CD14-positive monocyte (primary cell): ENCODE measurements at regions not wholly inside any gene's neighbourhood (a gene's known extent, or its start where the extent isn't known, plus 50 kb on each side); places are given as distances from the start of the nearest gene placed in this dataset.
"Not testable (repeated sequence)": the region's sequence is repeated elsewhere in the genome, so short reads cannot be mapped to it uniquely, and the experiment has no call there.

Experiments used
- DNase-seq, 3 donors: peaks; one replicate each; pipeline ENCODE4 v3.0.0-alpha.2; 2011 to 2022
- H2AFZ ChIP-seq: 2 replicates; pipeline ENCODE4 v1.6.0; 2012; ENCODE audit warnings: mild to moderate bottlenecking, low read depth, low read length, inconsistent platforms; ENCODE audit not compliant: insufficient read depth, poor library complexity, severe bottlenecking
- H3K27ac ChIP-seq, 2 donors: 1 replicate in 1 of 2; 2 replicates in 1 of 2; pipeline ENCODE4 v1.5.1; 2012 to 2013; ENCODE audit warnings: low read length in 2 of 2, control low read depth in 1 of 2, inconsistent platforms in 1 of 2, low read depth in 1 of 2, mild to moderate bottlenecking in 1 of 2
- H3K27me3 ChIP-seq, 2 donors: one replicate each; pipeline versions ENCODE4 v1.6.0 to v1.6.1; 2011 to 2013; ENCODE audit warnings: low read length in 2 of 2; ENCODE audit not compliant: control insufficient read depth in 2 of 2, insufficient read depth in 2 of 2
- H3K36me3 ChIP-seq, 2 donors: replicated peaks in 1 of 2; 1 replicate in 1 of 2; 2 replicates in 1 of 2; pipeline versions ENCODE4 v1.5.1 to v1.6.1; 2012 to 2013; ENCODE audit warnings: low read length in 2 of 2, control low read depth in 1 of 2, inconsistent platforms in 1 of 2, mild to moderate bottlenecking in 1 of 2; ENCODE audit not compliant: insufficient read depth in 2 of 2, control insufficient read depth in 1 of 2
- H3K4me1 ChIP-seq, 2 donors: 1 replicate in 1 of 2; 2 replicates in 1 of 2; pipeline versions ENCODE4 v1.5.1 to v1.6.1; 2012 to 2013; ENCODE audit warnings: low read length in 2 of 2, control low read depth in 1 of 2, inconsistent platforms in 1 of 2, mild to moderate bottlenecking in 1 of 2, moderate library complexity in 1 of 2; ENCODE audit not compliant: insufficient read depth in 2 of 2, control insufficient read depth in 1 of 2
- H3K4me2 ChIP-seq: replicated peaks from 2 replicates; pipeline ENCODE3; 2012; ENCODE audit warnings: low read length, moderate library complexity, mild to moderate bottlenecking; ENCODE audit not compliant: poor library complexity, severe bottlenecking; ENCODE audit errors: extremely low read depth
- H3K4me3 ChIP-seq, 3 experiments: fragments of 200-600 bp in 1 of 3; sonication (generic) in 1 of 3; replicated peaks in 1 of 3; 1 replicate in 2 of 3; 2 replicates in 1 of 3; pipeline ENCODE4 v1.5.1; 2011 to 2013; ENCODE audit warnings: low read length in 3 of 3, mild to moderate bottlenecking in 3 of 3, control low read depth in 2 of 3, low read depth in 2 of 3, inconsistent platforms in 1 of 3, moderate library complexity in 1 of 3
- H3K79me2 ChIP-seq: 2 replicates; pipeline ENCODE4 v1.6.0; 2012; ENCODE audit warnings: mild to moderate bottlenecking, control low read depth, inconsistent platforms, low read length, moderate library complexity; ENCODE audit not compliant: insufficient read depth
- H3K9ac ChIP-seq: 2 replicates; pipeline ENCODE4 v1.6.0; 2017; ENCODE audit warnings: low read length, mild to moderate bottlenecking; ENCODE audit not compliant: insufficient read depth, poor library complexity, severe bottlenecking
- H3K9me3 ChIP-seq, 2 donors: replicated peaks in 1 of 2; 1 replicate in 1 of 2; 2 replicates in 1 of 2; pipeline versions ENCODE4 v1.5.1 to v1.6.1; 2012 to 2013; ENCODE audit warnings: low read length in 2 of 2, control low read depth in 1 of 2; ENCODE audit not compliant: control insufficient read depth in 1 of 2, insufficient read depth in 1 of 2
- H4K20me1 ChIP-seq: 2 replicates; pipeline ENCODE4 v1.6.0; 2012; ENCODE audit warnings: mild to moderate bottlenecking, low read length, control low read depth, moderate library complexity; ENCODE audit not compliant: insufficient read depth
- H3K27ac Mint-ChIP-seq, 7 donors: one replicate each; pipeline ENCODE4 v1.8.0; 2020; ENCODE audit warnings: mild to moderate bottlenecking in 7 of 7, mixed read lengths in 7 of 7, moderate library complexity in 6 of 7, inconsistent platforms in 2 of 7
- H3K27me3 Mint-ChIP-seq, 3 donors: one replicate each; pipeline ENCODE4 v1.8.0; 2021 to 2022; ENCODE audit warnings: low read depth in 3 of 3, mild to moderate bottlenecking in 3 of 3, mixed read lengths in 3 of 3, moderate library complexity in 3 of 3, inconsistent platforms in 1 of 3
- H3K36me3 Mint-ChIP-seq, 2 donors: one replicate each; pipeline ENCODE4 v1.8.0; 2020; ENCODE audit warnings: mixed read lengths in 2 of 2, inconsistent platforms in 1 of 2, mild to moderate bottlenecking in 1 of 2
- H3K4me1 Mint-ChIP-seq: one replicate; pipeline ENCODE4 v1.8.0; 2020; ENCODE audit warnings: mild to moderate bottlenecking, mixed read lengths
- H3K4me3 Mint-ChIP-seq, 2 donors: one replicate each; pipeline ENCODE4 v1.8.0; 2020; ENCODE audit warnings: mild to moderate bottlenecking in 2 of 2, mixed read lengths in 2 of 2, moderate library complexity in 1 of 2
- H3K9me3 Mint-ChIP-seq, 7 donors: one replicate each; pipeline ENCODE4 v1.8.0; 2020 to 2022; ENCODE audit warnings: mixed read lengths in 7 of 7, mild to moderate bottlenecking in 6 of 7, moderate library complexity in 6 of 7, inconsistent platforms in 2 of 7
- CTCF ChIP-seq: fragments of 200-600 bp; IDR thresholded peaks from one replicate; pipeline ENCODE4 v1.8.0; 2022; ENCODE audit warnings: antibody characterized with exemption, mild to moderate bottlenecking
- WGBS: methylation state at CpG from one replicate; pipeline ENCODE4 v1.1.5; 2013; ENCODE audit warnings: missing lambda C conversion rate; ENCODE audit not compliant: insufficient coverage; 5-methylcytosine and 5-hydroxymethylcytosine counted together
- intact Hi-C, 2 donors: fragments of 100-400 bp; cut with micrococcal nuclease; formaldehyde crosslinking; loops; one replicate each; pipeline versions ENCODE4 v1.15.0 to v1.15.1; 2023

- Mint-ChIP-seq H3K9me3 (peaks cover 0 to 4% (median 0%) of the 10 kb centered on the region in 7 donors), H3K4me3 (no peak overlapping the region), H3K27ac (no peak overlapping the region), H3K36me3 (no peaks in the 10 kb centered on the region), H3K4me1 (peaks cover 4% of the 10 kb centered on the region), H3K27me3 (peaks cover 0 to 2% (median 0%) of the 10 kb centered on the region in 3 donors)
- H3K9me3 ChIP-seq: no peaks in the 10 kb centered on the region
- TF ChIP-seq CTCF: no peak
- H3K79me2 ChIP-seq: no peaks in the 10 kb centered on the region
- H3K4me3 ChIP-seq: no peak overlapping the region
- no peaks in the 10 kb centered on the region for H3K4me1 ChIP-seq
- DNase-seq: no peak
- no peaks in the 10 kb centered on the region for H4K20me1 ChIP-seq
- no peak overlapping the region for H2AFZ ChIP-seq
- intact Hi-C loops: no loop called here
- H3K27ac ChIP-seq: no peak overlapping the region
- H3K4me2 ChIP-seq: no peak overlapping the region
- no peaks in the 10 kb centered on the region for H3K27me3 ChIP-seq
- 22% methylated on average over 3 of the region's 7 CpGs for WGBS
- H3K36me3 ChIP-seq: no peaks in the 10 kb centered on the region
- no peak overlapping the region for H3K9ac ChIP-seq
Observed at GRCh38 chr11:127789927-127790326, 789.4 kb upstream of the KIRREL3 start.

DNA sequence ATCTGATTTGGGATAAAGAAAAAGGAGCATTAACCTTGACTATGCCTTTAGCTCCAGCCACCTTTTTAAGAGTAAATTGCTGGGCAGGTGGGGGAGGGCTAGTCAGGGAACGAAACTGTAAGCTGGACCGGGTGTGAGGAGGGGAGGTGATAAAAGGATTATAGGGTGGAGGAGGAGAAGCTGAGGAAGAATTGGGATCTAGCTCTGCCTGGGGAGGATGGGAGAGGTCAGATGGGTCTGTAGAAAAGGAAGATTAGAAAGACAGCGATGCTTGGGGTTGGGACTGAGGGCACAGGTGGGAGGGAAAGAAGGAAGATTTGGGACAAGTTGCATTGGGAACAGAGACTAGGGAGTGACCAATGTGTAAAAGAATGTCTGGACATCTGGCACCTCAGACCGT is 772.4 kb upstream of the KIRREL3 start:
- WGBS: 90% methylated on average over 4 of the region's 4 CpGs

GRCh38 chr11:127768931-127769330 is 768.4 kb upstream of the KIRREL3 start:
- H3K4me3 Mint-ChIP-seq, DNase-seq, H3K27me3 ChIP-seq, H3K79me2 ChIP-seq, H3K36me3 ChIP-seq, H2AFZ ChIP-seq, H3K36me3 Mint-ChIP-seq, H3K4me1 Mint-ChIP-seq, H3K9ac ChIP-seq, H3K27ac Mint-ChIP-seq, H3K27ac ChIP-seq, H3K4me2 ChIP-seq, H3K4me1 ChIP-seq, H4K20me1 ChIP-seq, H3K9me3 ChIP-seq, H3K4me3 ChIP-seq, H3K27me3 Mint-ChIP-seq, intact Hi-C loops: not testable (repeated sequence)
- H3K9me3 Mint-ChIP-seq: peaks cover 3 to 15% (median 8%) of the 10 kb centered on the region in 7 donors
- no CpG with 5 or more reads among the region's 4 CpGs for WGBS

More for the DNA sequence above, 772.4 kb upstream of the KIRREL3 start:
- intact Hi-C loops, H3K27ac Mint-ChIP-seq, H3K27me3 ChIP-seq, H3K27ac ChIP-seq, H3K36me3 Mint-ChIP-seq, H4K20me1 ChIP-seq, H3K27me3 Mint-ChIP-seq, H3K4me2 ChIP-seq, H3K79me2 ChIP-seq, H3K4me1 ChIP-seq, H3K4me1 Mint-ChIP-seq, DNase-seq, H3K4me3 Mint-ChIP-seq, H3K4me3 ChIP-seq, H3K9ac ChIP-seq, H2AFZ ChIP-seq, H3K9me3 ChIP-seq, H3K36me3 ChIP-seq: not testable (repeated sequence)
- H3K9me3 Mint-ChIP-seq: peaks cover 6 to 15% (median 9%) of the 10 kb centered on the region in 7 donors
